GM12878 (cell line): ENCODE measurements at regions not wholly inside any gene's neighbourhood (a gene's known extent, or its start where the extent isn't known, plus 50 kb on each side); places are given as distances from the start of the nearest gene placed in this dataset.

ENCODE experiments used
- ATAC-seq: fragments of 200-7000 bp; cut with Tn5 transposase; 3 replicates; pipeline ENCODE4 v1.9.1; 2020; ENCODE audit warnings: mild to moderate bottlenecking, moderate library complexity
- BruUV-seq: library from RNA; stranded (reverse); fragments of 400-500 nt; replicated peaks from 2 replicates; lab custom pipeline; 2021; lab: Mats Ljungman, UMichigan
- CTCF ChIA-PET: fragments of 300-600 bp; sonication (Branson Sonifier 250); formaldehyde crosslinking; extraction: SDS; loops from one replicate; lab custom pipeline; 2021; ENCODE audit warnings: inconsistent platforms; lab: Yijun Ruan, JAX
- POLR2A ChIA-PET: fragments of 350-600 bp; formaldehyde crosslinking; extraction: SDS; loops from one replicate; lab custom pipeline; 2021; ENCODE audit warnings: inconsistent platforms; lab: Charles Lee
- RAD21 ChIA-PET: fragments of 300-600 bp; sonication (Branson Sonifier 250); formaldehyde crosslinking; loops from one replicate; lab custom pipeline; 2023; ENCODE audit warnings: antibody characterized with exemption; ENCODE audit not compliant: unreplicated experiment; lab: Charles Lee
- SMC1A ChIA-PET: fragments of 300-600 bp; sonication (Branson Sonifier 250); formaldehyde crosslinking; loops from one replicate; lab custom pipeline; 2023; ENCODE audit not compliant: unreplicated experiment, uncharacterized antibody; lab: Charles Lee
- DNase-seq: peaks from one replicate; pipeline ENCODE4 v3.0.0-alpha.2; 2011; ENCODE audit warnings: low read depth, low spot score
- FAIRE-seq: peaks from 3 replicates; lab custom pipeline; 2011; peaks lifted over from hg19 to GRCh38; lab: Jason Lieb, UNC
- H2AFZ ChIP-seq: 2 replicates; pipeline ENCODE4 v1.6.0; 2011; ENCODE audit warnings: low read depth, low read length, control low read depth; ENCODE audit not compliant: control insufficient read depth
- H3K27ac ChIP-seq: 2 replicates; pipeline ENCODE4 v1.5.1; 2011; ENCODE audit warnings: control low read depth; ENCODE audit not compliant: control insufficient read depth, insufficient read depth
- H3K27me3 ChIP-seq, 2 experiments: replicated peaks in 1 of 2; 2 replicates each; pipeline versions ENCODE4 v1.6.0 to v1.6.1; 2011; ENCODE audit warnings: low read length in 1 of 2; ENCODE audit not compliant: control insufficient read depth in 2 of 2, insufficient read depth in 2 of 2
- H3K36me3 ChIP-seq, 2 experiments: 2 replicates each; pipeline ENCODE4 v1.5.1; 2011; ENCODE audit warnings: low read length in 1 of 2; ENCODE audit not compliant: control insufficient read depth in 2 of 2, insufficient read depth in 2 of 2
- H3K4me1 ChIP-seq: 2 replicates; pipeline ENCODE4 v1.6.1; 2011; ENCODE audit warnings: mild to moderate bottlenecking, low read length, moderate library complexity, mixed read lengths; ENCODE audit not compliant: control insufficient read depth, insufficient read depth
- H3K4me2 ChIP-seq: 2 replicates; pipeline ENCODE4 v1.6.0; 2011; ENCODE audit warnings: control low read depth; ENCODE audit not compliant: control insufficient read depth, insufficient read depth
- H3K4me3 ChIP-seq: fragments of 200-600 bp; sonication (generic); 2 replicates; pipeline ENCODE4 v1.5.1; 2016
- H3K79me2 ChIP-seq: 2 replicates; pipeline ENCODE4 v1.6.0; 2011; ENCODE audit warnings: low read length; ENCODE audit not compliant: control insufficient read depth, insufficient read depth
- H3K9ac ChIP-seq: 2 replicates; pipeline ENCODE4 v1.8.0; 2011; ENCODE audit warnings: low read length, control low read depth, mixed read lengths; ENCODE audit not compliant: control insufficient read depth, insufficient read depth
- H3K9me3 ChIP-seq: replicated peaks from 3 replicates; pipeline ENCODE4 v1.5.1; 2011; ENCODE audit warnings: mild to moderate bottlenecking, low read length; ENCODE audit not compliant: control insufficient read depth, insufficient read depth
- H4K20me1 ChIP-seq: 2 replicates; pipeline ENCODE4 v1.6.0; 2011; ENCODE audit not compliant: control insufficient read depth, insufficient read depth
- CHD4 ChIP-seq: fragments of 200-600 bp; sonication (generic); IDR thresholded peaks from 2 replicates; pipeline ENCODE4 v1.6.1; 2016; ENCODE audit warnings: mild to moderate bottlenecking
- E2F8 ChIP-seq: fragments of 450-650 bp; IDR thresholded peaks from 2 replicates; pipeline ENCODE4 v1.6.1; 2018; ENCODE audit warnings: mild to moderate bottlenecking, low read depth, moderate library complexity; ENCODE audit not compliant: partially characterized antibody
- RCOR1 ChIP-seq: conservative IDR thresholded peaks from 2 replicates; pipeline ENCODE4 v1.6.1; 2012; ENCODE audit warnings: low read depth, low read length, improper control_type of control experiment
- TBL1XR1 ChIP-seq: IDR thresholded peaks from 2 replicates; pipeline ENCODE4 v1.6.1; 2012; ENCODE audit warnings: low read depth, low read length, improper control_type of control experiment
- in situ Hi-C: fragments of 300-500 bp; cut with MboI; formaldehyde crosslinking; loops from 9 replicates; pipeline ENCODE4 v1.14.3; 2018; ENCODE audit warnings: mixed read lengths
- intact Hi-C: fragments of 100-400 bp; cut with micrococcal nuclease; formaldehyde crosslinking; loops from one replicate; pipeline ENCODE4 v1.14.2; 2022; ENCODE audit not compliant: unreplicated experiment

- no peak for TF ChIP-seq E2F8
- no peak for TF ChIP-seq RCOR1
Observed at GRCh38 chr4:91963486-91963885, 340.3 kb upstream of the GRID2 start (continued).

- Histone ChIP-seq H3K27ac (no peak overlapping the region), H3K9me3 (no peaks in the 10 kb centered on the region), H3K4me1 (no peaks in the 10 kb centered on the region), H3K36me3 (no peaks in the 10 kb centered on the region), H3K4me2 (no peak overlapping the region), H3K27me3 (no peaks in the 10 kb centered on the region), H4K20me1 (no peaks in the 10 kb centered on the region), H3K4me3 (no peak overlapping the region), H3K79me2 (no peaks in the 10 kb centered on the region), H3K9ac (no peak overlapping the region), H2AFZ (no peak overlapping the region)
- ChIA-PET CTCF (no interaction called here), RAD21 (no interaction called here), POLR2A (no interaction called here), SMC1A (no interaction called here)
- in situ Hi-C loops: no loop called here
- no peak for FAIRE-seq
- DNase-seq: no peak
- no TSS peak for BruUV-seq
- TF ChIP-seq CHD4: no peak
- no peak for TF ChIP-seq TBL1XR1
- intact Hi-C loops: no loop called here
- ATAC-seq: no peak
Observed at GRCh38 chr4:91965166-91965565, 338.6 kb upstream of the GRID2 start.
